Choroid plexus epithelial cell (primary cell): ENCODE measurements at regions not wholly inside any gene's neighbourhood (a gene's known extent, or its start where the extent isn't known, plus 50 kb on each side); places are given as distances from the start of the nearest gene placed in this dataset.

Experiments
- DNase-seq: peaks from one replicate; pipeline ENCODE4 v3.0.0-alpha.2; 2010; ENCODE audit warnings: low read depth
- H3K4me3 ChIP-seq: 2 replicates; pipeline ENCODE4 v1.5.1; 2011; ENCODE audit warnings: low read depth, mild to moderate bottlenecking, control low read depth, low read length, moderate library complexity
- CTCF ChIP-seq: conservative IDR thresholded peaks from 2 replicates; pipeline ENCODE4 v1.5.1; 2011; ENCODE audit warnings: low read depth, mild to moderate bottlenecking, control low read depth, inconsistent platforms, low read length, moderate library complexity

GRCh38 chr2:107772353-107772752 lies 54.3 kb upstream of the RGPD4 start:
- TF ChIP-seq CTCF, result no peak
- H3K4me3 ChIP-seq, result no peak overlapping the region
- DNase-seq, result no peak

- H3K4me3 ChIP-seq, result no peak overlapping the region
- no peak for DNase-seq
- TF ChIP-seq CTCF, result no peak
These were observed 51.5 kb upstream of the RGPD4 start for GRCh38 chr2:107775211-107775610.

- no peak for DNase-seq
- no peak overlapping the region for H3K4me3 ChIP-seq
- no peak for TF ChIP-seq CTCF
These were observed 50.9 kb upstream of the RGPD4 start for GRCh38 chr2:107775791-107776190.

GRCh38 chr2:107776362-107776761 lies 50.3 kb upstream of the RGPD4 start:
- TF ChIP-seq CTCF, result no peak
- DNase-seq, result no peak
- no peak overlapping the region for H3K4me3 ChIP-seq
